ENCODE measurements at regions not wholly inside any gene's neighbourhood (a gene's known extent, or its start where the extent isn't known, plus 50 kb on each side); places are given as distances from the start of the nearest gene placed in this dataset.

GRCh38 chr3:17955411-17955810 is 213.0 kb upstream of the TBC1D5 start:
- POLR2A ChIA-PET, result no interaction called here
- CTCF ChIA-PET, result interaction anchor here (1.0 kb wide), 1 partner anchor 10 kb away, joined by 4 read pairs; no protein-coding TSS in a partner anchor
- H3K4me1 Mint-ChIP-seq, result no peaks in the 10 kb centered on the region
- TF ChIP-seq, protein P1, sequence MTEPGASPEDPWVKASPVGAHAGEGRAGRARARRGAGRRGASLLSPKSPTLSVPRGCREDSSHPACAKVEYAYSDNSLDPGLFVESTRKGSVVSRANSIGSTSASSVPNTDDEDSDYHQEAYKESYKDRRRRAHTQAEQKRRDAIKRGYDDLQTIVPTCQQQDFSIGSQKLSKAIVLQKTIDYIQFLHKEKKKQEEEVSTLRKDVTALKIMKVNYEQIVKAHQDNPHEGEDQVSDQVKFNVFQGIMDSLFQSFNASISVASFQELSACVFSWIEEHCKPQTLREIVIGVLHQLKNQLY (CRISPR knock-in tag; IDR thresholded peaks at IDR 0.05), result no peak
- TF ChIP-seq TP53 (CRISPR knock-in tag; IDR thresholded peaks at IDR 0.05) (no peak), CREM (CRISPR knock-in tag; IDR thresholded peaks at IDR 0.05) (no peak), TEAD4 (CRISPR knock-in tag; IDR thresholded peaks at IDR 0.05) (no peak)
- TF ChIP-seq, protein P2, sequence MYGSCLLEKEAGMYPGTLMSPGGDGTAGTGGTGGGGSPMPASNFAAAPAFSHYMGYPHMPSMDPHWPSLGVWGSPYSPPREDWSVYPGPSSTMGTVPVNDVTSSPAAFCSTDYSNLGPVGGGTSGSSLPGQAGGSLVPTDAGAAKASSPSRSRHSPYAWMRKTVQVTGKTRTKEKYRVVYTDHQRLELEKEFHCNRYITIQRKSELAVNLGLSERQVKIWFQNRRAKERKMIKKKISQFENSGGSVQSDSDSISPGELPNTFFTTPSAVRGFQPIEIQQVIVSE (CRISPR knock-in tag; IDR thresholded peaks at IDR 0.05; ENCODE audit: borderline replicate concordance), result no peak
- no peaks in the 10 kb centered on the region for H3K27me3 Mint-ChIP-seq (ENCODE audit: low read depth)
- H3K9me3 Mint-ChIP-seq, result peaks cover 11% of the 10 kb centered on the region
- no peak overlapping the region for H3K4me3 Mint-ChIP-seq
- peaks cover 2% of the 10 kb centered on the region; the same call in 1 of the 2 replicates for H3K36me3 Mint-ChIP-seq
- no peak for DNase-seq (ENCODE audit: low spot score)
- no peak overlapping the region for H3K27ac Mint-ChIP-seq
- ATAC-seq, result no peak

GRCh38 chr3:17954801-17955200 is 212.4 kb upstream of the TBC1D5 start:
- H3K27me3 Mint-ChIP-seq (ENCODE audit: low read depth), result no peaks in the 10 kb centered on the region
- ChIA-PET CTCF (interaction anchor here (1.0 kb wide), 1 partner anchor 9 kb away, joined by 4 read pairs; no protein-coding TSS in a partner anchor), POLR2A (no interaction called here)
- H3K36me3 Mint-ChIP-seq, result peaks cover 3% of the 10 kb centered on the region; the same call in 1 of the 2 replicates
- TF ChIP-seq, protein P3, sequence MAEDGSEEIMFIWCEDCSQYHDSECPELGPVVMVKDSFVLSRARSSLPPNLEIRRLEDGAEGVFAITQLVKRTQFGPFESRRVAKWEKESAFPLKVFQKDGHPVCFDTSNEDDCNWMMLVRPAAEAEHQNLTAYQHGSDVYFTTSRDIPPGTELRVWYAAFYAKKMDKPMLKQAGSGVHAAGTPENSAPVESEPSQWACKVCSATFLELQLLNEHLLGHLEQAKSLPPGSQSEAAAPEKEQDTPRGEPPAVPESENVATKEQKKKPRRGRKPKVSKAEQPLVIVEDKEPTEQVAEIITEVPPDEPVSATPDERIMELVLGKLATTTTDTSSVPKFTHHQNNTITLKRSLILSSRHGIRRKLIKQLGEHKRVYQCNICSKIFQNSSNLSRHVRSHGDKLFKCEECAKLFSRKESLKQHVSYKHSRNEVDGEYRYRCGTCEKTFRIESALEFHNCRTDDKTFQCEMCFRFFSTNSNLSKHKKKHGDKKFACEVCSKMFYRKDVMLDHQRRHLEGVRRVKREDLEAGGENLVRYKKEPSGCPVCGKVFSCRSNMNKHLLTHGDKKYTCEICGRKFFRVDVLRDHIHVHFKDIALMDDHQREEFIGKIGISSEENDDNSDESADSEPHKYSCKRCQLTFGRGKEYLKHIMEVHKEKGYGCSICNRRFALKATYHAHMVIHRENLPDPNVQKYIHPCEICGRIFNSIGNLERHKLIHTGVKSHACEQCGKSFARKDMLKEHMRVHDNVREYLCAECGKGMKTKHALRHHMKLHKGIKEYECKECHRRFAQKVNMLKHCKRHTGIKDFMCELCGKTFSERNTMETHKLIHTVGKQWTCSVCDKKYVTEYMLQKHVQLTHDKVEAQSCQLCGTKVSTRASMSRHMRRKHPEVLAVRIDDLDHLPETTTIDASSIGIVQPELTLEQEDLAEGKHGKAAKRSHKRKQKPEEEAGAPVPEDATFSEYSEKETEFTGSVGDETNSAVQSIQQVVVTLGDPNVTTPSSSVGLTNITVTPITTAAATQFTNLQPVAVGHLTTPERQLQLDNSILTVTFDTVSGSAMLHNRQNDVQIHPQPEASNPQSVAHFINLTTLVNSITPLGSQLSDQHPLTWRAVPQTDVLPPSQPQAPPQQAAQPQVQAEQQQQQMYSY (CRISPR knock-in tag; IDR thresholded peaks at IDR 0.05), result 0 out of 2 replicates have a peak, but pooled peaks have one; percentile 35
- TF ChIP-seq FOXJ3 (CRISPR knock-in tag; IDR thresholded peaks at IDR 0.05; ENCODE audit: borderline replicate concordance), result no peak
- TF ChIP-seq USF1 (CRISPR knock-in tag; IDR thresholded peaks at IDR 0.05), result no peak
- peaks cover 13% of the 10 kb centered on the region for H3K9me3 Mint-ChIP-seq
- H3K4me3 Mint-ChIP-seq, result no peak overlapping the region
- DNase-seq (ENCODE audit: low spot score) (peak; percentile 20), ATAC-seq (peak; percentile 96)
- H3K4me1 Mint-ChIP-seq, result no peaks in the 10 kb centered on the region
- 0 out of 2 replicates have a peak overlapping the region, but pooled peaks have one; percentile 15 for H3K27ac Mint-ChIP-seq

- ATAC-seq (no peak), DNase-seq (ENCODE audit: low spot score) (no peak)
- H3K4me1 Mint-ChIP-seq, result peaks cover 4% of the 10 kb centered on the region
- no peaks in the 10 kb centered on the region for H3K27me3 Mint-ChIP-seq (ENCODE audit: low read depth)
- H3K36me3 Mint-ChIP-seq, result peaks cover 3% of the 10 kb centered on the region; the same call in 1 of the 2 replicates
- H3K27ac Mint-ChIP-seq, result no peak overlapping the region
- H3K4me3 Mint-ChIP-seq, result no peak overlapping the region
- H3K9me3 Mint-ChIP-seq, result peaks cover 13% of the 10 kb centered on the region
- ChIA-PET CTCF (no interaction called here), POLR2A (no interaction called here)
- TF ChIP-seq ETV6 (CRISPR knock-in tag; IDR thresholded peaks at IDR 0.05) (no peak), RORB (CRISPR knock-in tag; IDR thresholded peaks at IDR 0.05) (no peak), ZNF219 (CRISPR knock-in tag; IDR thresholded peaks at IDR 0.05; ENCODE audit: borderline replicate concordance) (no peak), HMGA2 (CRISPR knock-in tag; IDR thresholded peaks at IDR 0.05) (no peak), USF2 (CRISPR knock-in tag; IDR thresholded peaks at IDR 0.05) (no peak), ZNF121 (CRISPR knock-in tag; IDR thresholded peaks at IDR 0.05) (no peak), CBFB (CRISPR knock-in tag; IDR thresholded peaks at IDR 0.05; ENCODE audit: low read depth) (no peak), TEAD1 (CRISPR knock-in tag; IDR thresholded peaks at IDR 0.05) (no peak), TP53 (CRISPR knock-in tag; IDR thresholded peaks at IDR 0.05) (no peak), E2F5 (CRISPR knock-in tag; IDR thresholded peaks at IDR 0.05) (no peak), ZNF138 (CRISPR knock-in tag; conservative IDR thresholded peaks at IDR 0.05) (no peak), PRRX2 (CRISPR knock-in tag; IDR thresholded peaks at IDR 0.05) (no peak), ZMAT4 (CRISPR knock-in tag; IDR thresholded peaks at IDR 0.05) (no peak)
- TF ChIP-seq, protein P4, sequence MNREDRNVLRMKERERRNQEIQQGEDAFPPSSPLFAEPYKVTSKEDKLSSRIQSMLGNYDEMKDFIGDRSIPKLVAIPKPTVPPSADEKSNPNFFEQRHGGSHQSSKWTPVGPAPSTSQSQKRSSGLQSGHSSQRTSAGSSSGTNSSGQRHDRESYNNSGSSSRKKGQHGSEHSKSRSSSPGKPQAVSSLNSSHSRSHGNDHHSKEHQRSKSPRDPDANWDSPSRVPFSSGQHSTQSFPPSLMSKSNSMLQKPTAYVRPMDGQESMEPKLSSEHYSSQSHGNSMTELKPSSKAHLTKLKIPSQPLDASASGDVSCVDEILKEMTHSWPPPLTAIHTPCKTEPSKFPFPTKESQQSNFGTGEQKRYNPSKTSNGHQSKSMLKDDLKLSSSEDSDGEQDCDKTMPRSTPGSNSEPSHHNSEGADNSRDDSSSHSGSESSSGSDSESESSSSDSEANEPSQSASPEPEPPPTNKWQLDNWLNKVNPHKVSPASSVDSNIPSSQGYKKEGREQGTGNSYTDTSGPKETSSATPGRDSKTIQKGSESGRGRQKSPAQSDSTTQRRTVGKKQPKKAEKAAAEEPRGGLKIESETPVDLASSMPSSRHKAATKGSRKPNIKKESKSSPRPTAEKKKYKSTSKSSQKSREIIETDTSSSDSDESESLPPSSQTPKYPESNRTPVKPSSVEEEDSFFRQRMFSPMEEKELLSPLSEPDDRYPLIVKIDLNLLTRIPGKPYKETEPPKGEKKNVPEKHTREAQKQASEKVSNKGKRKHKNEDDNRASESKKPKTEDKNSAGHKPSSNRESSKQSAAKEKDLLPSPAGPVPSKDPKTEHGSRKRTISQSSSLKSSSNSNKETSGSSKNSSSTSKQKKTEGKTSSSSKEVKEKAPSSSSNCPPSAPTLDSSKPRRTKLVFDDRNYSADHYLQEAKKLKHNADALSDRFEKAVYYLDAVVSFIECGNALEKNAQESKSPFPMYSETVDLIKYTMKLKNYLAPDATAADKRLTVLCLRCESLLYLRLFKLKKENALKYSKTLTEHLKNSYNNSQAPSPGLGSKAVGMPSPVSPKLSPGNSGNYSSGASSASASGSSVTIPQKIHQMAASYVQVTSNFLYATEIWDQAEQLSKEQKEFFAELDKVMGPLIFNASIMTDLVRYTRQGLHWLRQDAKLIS (CRISPR knock-in tag; IDR thresholded peaks at IDR 0.05; ENCODE audit: borderline replicate concordance), result no peak
Observed at GRCh38 chr3:17951241-17951640, 208.8 kb upstream of the TBC1D5 start.

All from WTC11 (cell line).